ENCODE measurements at regions not wholly inside any gene's neighbourhood (a gene's known extent, or its start where the extent isn't known, plus 50 kb on each side); places are given as distances from the start of the nearest gene placed in this dataset.

DNA sequence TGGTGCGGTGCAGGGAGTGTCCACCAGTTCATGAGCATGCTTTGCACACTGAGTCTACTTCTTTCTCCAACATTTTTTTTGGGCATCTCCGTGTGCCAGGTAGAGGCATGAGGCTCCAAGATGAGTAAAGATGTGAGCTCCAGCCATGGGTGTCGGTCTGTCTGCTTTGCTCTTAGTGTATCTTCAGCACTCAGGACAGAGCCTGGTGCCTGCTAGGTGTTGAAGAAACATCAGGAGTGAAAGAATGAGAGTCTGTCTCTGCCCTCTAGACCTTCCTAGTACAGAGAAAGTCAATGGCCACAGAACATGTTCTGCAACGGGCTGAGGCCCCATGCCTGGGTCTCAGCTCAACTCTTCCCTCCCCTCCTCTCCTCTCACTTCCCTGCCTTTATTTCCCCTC lies 486.5 kb downstream of the TBC1D22A start:
- DNase-seq (ENCODE audit: low read depth in 3 of 3), result no peak

DNA sequence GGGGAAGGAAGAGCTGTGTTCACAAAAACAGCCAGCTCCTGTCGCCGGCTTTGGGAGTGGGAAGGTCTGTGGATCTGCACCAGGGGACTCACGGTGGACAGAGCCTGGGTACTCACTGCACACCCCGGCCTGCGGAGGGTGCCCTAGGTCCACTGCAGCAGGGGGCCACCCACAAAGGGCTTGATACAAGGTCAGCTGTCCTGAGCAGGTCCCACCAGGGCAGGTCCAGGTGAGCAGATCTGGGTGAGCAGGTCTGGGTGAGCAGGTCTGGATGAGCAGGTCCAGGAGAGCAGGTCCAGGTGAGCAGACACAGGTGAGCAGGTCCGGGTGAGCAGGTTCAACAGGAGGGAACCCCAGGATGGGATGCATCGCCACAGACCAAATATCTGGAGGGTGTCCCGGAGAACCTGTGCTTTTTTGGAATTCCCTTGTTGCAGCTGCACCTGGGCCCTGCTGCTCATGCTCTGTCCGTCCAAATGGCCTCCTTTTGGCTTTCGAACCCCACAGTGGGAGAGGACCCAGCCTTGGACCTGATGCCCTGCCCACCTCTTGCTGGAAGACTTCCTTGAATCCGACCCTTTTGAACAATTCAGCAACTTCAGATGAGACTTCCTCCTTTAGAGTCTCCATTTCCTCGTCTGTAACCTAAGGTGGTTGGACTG lies 485.3 kb downstream of the TBC1D22A start:
- no peak for DNase-seq (ENCODE audit: low read depth in 3 of 3)

DNA sequence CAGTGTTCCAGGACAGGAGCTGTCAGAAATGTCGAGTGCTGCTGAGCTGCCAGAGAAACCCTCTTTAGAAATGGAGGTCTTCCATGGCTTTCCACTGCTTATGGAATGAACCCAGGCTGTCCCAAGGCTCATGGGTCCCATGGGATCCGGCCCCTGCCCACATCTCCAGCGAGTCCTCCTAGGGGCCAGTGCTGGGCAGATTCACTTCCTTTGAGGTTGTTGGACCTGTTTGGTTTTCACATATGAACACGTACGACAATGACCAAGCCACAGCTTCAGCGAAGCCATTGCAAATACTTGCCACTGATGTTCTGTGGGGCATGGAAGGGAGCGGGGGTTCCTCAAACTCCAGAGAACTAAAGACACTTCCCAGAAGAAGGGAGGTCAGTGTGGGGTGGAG lies 483.3 kb downstream of the TBC1D22A start:
- DNase-seq (ENCODE audit: low read depth in 3 of 3), result no peak

DNA sequence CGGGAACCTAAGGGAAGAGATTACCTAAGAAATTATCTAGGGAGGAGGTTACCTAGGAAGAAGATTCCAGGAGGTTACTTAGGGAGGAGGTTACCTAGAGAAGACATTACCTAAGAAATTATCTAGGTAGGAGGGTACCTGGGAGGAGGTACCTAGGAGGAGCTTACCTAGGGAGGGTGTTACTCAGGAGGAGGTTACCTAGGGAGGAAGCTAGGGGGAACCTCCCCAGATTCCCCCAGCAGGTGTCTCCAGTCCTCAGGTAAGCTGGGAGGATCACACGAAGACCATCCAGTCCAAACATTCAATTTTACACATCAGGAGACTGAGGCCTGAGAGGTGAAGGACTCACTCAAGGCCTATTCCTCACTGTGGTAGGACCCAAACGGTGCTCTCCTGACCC lies 482.8 kb downstream of the TBC1D22A start:
- DNase-seq (ENCODE audit: low read depth in 3 of 3), result no peak

DNA sequence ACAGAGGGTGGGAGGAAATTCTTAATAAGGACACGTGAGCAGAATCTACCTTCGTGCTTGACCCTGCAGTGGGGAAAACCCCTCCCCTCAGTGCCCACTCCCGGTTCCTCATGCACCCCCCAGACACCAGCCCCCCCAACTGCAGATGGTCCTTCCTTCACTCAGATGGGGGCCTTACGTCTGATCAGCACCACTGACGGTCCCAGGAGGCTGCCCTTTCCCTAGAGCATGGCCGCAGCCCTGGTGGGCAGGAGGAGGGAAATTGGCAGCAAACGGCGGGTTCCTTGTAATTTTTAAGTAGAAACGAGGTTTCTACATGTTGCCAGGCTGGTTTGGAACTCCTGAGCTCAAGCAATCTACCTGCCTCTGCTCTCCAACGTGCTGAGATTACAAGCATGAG lies 477.7 kb downstream of the TBC1D22A start:
- DNase-seq (ENCODE audit: low read depth in 3 of 3), result no peak

DNA sequence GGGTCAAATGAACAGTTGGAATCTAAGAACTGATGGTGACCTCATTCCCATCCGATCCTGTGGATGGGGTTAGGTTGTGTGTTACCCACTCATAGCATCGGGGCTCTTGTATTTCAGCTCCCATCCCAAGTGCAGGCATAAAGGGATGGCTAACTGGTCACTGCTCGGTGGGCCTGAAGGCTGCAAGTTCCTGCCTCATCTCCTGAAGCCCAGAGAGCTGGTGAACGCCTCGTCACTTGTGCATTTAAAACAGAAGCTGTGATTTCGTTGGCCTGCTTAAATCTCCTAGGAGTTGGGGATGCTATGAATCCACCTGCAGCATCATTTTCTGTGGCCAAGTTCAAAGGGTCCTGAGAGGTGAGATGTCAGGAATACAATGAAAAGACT lies 477.0 kb downstream of the TBC1D22A start:
- no peak for DNase-seq (ENCODE audit: low read depth in 3 of 3)

DNA sequence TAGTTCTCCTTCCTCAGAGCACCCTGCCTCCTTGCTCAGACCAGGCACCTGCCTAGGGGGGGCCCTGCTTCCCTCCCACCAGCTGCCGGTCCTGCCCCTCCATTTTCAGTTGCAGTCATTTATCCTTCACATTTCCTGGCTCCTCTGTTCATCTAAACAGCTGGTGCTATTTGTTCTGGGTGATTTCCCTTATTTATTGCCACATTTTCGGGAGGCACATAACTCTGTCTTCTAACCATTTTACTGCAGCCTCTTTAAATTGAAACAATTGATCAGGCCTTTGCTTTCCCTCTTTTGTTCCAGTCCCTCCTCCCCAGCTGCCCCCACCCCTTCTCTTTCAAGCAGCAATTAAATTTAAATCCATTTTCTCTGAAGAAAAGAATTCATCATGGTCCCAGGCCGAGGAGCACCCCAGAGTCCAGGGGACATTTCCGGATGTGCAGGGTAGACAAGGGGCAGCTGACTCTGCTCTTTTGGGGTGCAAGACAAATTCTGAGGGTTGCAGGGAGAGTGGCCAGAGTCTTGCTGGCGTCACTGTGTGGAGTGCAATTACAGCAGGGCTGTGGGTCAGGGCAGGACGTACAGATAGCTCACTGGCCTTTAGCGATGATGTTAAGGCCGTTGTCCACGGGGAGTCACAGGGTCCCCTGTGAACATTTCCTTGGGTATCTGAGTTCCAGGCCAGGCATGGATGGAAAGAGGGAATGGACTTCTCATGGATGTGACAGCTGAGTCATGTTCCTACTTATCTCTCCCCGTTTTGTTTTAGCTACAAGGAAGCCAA lies 476.4 kb downstream of the TBC1D22A start:
- DNase-seq (ENCODE audit: low read depth in 3 of 3), result no peak

DNA sequence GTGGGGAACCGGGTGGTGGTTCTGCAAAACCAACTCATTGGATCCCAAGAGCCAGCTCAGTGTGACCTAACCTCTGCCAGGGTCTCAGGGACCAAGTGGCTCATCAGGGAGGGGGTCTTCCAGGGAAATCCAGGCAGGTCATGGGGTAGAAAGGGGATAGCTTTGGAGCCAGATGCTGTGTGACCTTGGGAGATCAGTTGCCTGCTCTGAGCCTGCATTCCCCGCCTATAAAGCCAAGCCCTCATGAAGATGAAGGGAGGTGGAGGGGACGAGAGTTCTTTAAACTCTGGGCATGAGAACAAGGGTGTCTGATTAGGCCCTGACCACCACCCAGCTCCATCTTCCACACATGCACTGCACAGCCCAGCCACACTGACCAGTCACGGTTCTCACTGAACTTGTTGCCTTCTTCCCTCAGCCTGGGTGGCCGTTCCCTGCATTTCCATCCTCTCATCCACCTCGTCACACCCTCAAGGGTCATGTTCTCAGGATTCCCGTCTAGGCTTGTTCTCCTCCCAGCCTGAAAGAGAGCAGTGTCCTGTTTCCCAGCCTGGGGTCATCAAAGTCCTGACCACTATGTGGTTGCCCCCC lies 475.5 kb downstream of the TBC1D22A start:
- no peak for DNase-seq (ENCODE audit: low read depth in 3 of 3)

DNA sequence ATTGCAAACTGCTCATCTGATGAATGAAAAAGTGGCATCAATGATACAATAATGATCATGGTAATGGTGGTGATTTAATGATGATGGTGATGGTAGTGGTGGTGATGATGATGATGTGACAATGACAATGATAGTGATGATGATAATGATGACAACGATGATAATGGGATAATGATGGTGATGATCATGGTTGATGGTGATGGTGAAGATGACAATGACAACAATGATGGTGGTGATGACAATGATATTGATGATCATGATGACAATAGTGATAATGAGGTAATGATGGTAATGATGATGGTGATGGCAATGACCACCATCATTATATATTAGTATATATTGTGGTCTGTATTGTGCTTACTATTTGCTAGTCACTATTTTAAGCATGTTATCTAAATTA lies 474.3 kb downstream of the TBC1D22A start:
- DNase-seq (ENCODE audit: low read depth in 3 of 3), result no peak

DNA sequence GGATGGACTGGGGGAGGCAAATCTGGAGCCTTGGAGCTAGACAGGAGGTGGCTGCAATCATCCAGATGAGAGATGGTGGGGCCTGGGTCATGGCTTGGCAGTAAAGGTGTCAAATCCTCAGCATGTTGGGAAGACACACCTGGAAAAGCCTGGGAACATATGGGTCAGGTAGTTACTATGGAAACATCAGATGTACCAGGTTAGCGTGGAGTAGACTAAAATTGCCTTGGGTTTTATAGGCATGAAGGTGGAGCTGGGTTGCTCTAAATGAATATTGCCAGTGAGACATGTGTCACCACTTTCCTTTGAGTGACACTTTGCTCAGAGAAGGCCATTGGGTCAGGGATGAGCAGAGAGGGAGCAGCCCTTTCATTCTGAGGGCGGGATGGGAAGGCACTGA lies 473.7 kb downstream of the TBC1D22A start:
- no peak for DNase-seq (ENCODE audit: low read depth in 3 of 3)

DNA sequence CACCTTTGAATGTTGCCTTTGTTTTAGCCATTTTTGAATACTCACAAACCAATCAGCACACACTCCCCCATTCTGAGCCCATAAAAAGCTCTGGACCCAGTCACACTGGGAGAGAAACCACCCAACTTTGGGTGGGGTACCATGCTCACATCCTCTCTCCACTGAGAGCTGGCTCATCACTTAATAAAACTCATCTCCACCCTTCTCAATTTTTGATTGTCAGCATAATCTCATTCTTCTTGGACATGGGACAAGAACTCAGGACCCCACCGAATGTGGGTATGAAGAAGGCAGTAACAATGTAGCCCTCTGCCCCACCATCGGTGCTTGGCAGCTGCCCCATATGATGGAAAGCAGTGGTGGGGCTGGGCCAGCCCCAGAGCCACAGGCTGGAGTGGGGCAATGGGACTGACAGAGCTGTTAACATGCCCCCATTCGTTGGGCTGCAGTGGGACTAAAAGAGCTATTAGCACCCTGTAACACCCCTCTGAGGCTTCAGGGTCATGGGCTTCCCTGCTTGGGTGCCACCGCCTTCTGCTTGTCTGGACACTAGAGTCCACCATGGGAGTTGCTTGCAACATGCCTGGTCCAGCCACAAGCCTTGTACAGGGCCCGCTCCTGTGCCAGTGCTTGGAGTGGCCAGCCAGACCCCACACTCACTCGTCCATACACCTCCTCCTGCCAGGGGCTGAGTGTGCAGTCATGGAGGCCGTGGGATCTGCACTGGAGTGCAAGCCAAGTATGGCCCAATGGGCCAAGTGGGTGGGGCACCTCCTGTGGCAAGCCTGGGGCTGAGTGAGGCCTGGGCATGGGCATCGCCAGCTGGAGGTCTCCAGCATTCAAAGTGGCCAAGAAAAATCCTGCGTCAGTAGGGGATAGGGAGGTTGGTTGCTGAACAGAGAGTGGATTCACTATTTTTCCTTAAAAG lies 471.1 kb downstream of the TBC1D22A start:
- DNase-seq (ENCODE audit: low read depth in 3 of 3), result no peak

DNA sequence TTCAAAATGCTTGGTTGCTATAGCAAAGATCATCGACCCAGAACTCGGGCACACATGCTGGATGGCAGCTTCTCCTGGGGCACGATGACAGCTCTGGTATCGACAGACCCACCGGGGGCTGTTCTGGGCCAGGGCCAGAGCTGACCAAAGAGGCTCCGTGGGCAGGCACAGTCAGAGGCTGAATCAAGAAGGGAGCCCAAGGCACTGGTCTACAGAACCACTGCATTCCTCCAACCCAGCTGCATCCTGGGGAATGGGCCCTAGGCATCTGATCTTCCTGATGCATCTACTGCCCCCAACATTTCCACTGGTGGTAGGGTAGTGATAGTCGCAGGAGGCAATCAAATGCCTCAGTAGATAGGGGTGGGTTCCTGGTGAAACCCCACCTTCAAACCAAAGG lies 470.3 kb downstream of the TBC1D22A start:
- no peak for DNase-seq (ENCODE audit: low read depth in 3 of 3)

DNA sequence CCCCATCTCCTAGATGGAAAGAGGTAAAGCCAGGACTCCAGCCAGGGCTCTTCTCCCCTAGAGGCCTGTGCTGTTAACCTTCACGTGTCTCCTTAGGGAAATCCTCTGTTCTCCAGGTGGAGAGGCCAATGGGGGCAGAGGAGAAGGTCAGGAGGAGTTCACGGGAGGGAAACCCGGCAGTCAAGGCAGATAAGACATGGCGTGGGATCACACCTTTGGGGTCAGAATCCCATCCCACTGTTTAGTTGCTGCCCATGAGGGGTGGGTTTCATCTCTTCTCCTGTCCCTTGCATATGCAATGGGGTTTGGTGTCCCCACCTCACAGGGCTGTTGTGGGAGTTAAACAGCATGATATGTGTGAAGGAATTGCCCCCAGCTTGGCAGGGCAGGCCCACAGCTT lies 469.7 kb downstream of the TBC1D22A start:
- DNase-seq (ENCODE audit: low read depth in 3 of 3), result no peak

DNA sequence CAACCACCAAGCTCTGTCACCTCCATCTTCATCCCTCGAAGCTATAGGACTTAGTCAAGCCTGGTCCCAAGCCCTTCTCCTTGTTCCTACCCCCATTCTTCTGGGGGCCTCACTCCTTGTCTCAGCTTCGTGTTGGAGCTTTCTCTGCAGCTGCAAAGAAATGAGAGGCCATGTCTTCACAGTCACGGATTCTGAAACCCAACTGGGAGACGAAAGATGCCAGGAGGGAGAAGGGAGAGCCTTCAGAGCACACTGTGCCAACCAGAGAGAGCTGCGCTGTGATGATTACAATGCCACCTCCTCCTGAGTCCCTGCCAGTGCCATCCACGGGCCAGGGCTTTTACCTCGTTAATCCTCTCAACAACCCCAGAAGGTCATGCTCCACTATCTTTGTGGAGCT lies 469.3 kb downstream of the TBC1D22A start:
- DNase-seq (ENCODE audit: low read depth in 3 of 3), result no peak

DNA sequence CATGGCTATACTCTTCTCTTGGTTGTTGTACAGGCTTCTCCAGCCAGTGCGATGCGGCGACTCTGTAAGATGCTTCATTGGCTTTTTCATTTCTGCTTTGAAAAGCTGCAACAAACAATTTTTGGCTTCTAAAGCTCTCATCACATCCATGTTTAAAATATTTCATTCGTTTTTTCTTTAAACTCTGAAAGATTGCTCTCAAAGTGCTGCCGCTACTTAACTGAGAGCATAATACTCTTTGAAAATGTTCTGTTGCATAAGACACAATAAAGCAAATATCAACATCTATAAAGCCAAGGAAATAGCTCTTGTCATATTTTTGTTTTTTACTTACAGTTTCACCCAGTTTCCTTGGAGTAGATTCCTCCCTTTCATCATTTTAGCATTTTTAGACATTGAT lies 468.3 kb downstream of the TBC1D22A start:
- no peak for DNase-seq (ENCODE audit: low read depth in 3 of 3)

DNA sequence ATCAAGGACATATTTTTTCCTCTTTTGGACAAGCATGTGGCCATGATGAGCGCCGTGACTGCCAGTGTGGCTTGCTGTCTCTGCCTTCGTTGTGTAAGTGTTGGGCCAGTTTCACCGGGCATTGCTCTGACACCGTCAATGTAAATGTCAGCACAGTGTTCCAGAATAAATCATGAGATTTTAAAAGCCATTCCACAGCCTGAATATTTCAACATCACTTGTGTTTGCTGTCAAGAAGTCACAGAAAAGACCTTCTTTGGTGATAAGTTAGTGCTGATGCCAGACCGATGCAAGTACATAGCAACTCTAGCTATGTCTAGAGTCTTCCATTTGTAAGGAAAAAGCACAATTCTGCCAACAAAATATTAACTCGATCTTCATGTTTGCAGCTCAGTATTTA lies 467.8 kb downstream of the TBC1D22A start:
- DNase-seq (ENCODE audit: low read depth in 3 of 3), result no peak

DNA sequence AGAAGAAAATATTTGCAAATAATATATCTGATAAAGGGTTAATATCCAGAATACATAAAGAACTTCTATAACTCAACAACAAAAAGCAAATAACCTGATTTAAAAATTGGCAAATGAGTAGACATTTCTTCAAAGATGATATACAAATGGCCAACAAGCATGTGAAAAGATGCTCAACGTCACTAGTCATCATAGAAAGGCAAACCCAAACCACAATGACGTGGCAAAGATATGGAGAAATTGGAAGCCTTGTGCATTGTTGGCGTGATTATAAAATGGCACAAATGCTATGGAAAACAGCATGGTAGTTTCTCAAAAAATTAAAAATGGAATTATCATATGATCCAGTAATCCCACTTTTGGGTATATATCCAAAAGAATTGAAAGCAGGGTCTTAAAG lies 466.3 kb downstream of the TBC1D22A start:
- no peak for DNase-seq (ENCODE audit: low read depth in 3 of 3)

DNA sequence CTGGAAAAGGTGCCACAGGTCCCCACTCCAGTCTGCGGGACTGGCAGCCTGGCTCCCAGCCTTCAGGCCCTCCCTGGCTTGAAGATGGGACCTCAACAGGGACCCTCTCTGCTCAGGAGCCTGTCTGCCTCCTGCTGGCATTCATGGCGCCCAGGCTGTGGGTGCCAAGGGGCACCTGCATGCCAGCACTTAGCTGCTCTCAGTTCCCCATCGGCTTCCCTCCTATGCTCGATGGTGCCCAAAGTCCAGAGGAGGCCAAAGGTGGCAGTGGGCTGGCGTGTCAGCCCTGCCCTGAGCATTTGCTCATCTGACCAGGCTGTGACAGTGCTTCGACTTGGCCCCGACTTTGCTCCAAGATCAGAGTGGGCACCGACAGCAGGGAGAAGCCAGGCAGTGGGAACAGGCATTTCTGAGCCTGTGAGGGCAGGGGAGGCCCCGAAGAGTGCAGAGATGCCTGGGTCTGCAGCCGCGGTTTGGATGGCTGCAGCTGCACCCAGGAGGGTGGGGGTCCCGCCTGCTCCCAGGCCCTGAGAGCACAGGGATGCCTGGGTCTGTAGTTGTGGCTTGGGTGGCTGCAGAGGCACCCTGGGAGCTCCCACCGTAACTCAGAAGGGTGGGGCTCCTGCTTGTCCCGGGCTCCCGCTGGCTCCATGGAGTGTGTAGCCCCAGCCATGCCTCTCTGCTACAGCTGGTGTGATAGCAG lies 463.6 kb downstream of the TBC1D22A start:
- no peak for DNase-seq (ENCODE audit: low read depth in 3 of 3)

DNA sequence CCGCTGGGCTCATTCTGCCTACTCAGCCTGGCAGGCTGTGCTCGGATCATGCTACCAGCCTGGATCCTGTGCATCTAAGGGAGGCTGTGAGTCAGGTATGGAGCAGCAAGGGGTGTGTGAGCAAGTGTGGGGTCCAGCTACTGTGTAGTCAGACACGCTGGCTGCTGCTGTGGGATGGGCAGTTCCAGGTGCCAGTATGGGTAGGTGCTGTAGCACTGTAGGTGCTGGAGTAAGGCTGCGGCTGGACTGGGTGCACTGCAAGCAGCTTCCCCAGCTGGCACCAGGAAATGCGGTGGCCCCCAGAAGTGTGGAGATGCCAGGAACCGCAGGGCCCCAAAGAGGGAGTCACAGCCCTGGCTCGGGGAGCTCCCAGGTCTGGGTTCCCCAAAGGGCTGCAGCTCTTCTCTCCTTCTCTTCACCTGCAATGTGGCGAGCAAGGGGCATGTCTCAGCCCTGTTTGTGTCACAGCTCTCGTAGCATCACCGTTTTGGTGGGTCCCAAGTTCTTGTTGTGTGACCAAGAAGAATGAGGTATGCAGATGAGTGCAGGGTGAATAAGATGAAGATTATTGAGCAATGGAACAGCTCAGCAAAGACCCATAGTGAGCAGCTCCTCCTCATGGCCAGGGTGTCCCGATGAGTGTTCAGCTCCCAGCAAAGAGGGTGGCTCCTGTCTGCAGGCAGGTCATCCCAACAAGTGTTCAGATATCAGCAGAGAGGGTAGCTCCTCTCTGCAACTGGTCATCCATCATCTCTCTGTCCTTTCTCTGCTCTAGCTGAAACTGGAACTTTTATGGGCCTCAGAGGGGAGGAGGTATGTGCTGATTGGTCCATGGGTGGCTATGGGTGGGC lies 462.9 kb downstream of the TBC1D22A start:
- no peak for DNase-seq (ENCODE audit: low read depth in 3 of 3)
